Right lobe of liver (tissue), 4 donors: ENCODE measurements at regions not wholly inside any gene's neighbourhood (a gene's known extent, or its start where the extent isn't known, plus 50 kb on each side); places are given as distances from the start of the nearest gene placed in this dataset.

Experiments
- CTCF ChIP-seq, 4 donors: fragments of 200-600 bp in 3 of 4; fragments of 450-650 bp in 1 of 4; IDR thresholded peaks; one replicate each; pipeline versions ENCODE4 v1.5.1 to v1.8.0; 2016 to 2022; ENCODE audit warnings: antibody characterized with exemption in 4 of 4, mild to moderate bottlenecking in 2 of 4
- POLR2A ChIP-seq: fragments of 450-650 bp; IDR thresholded peaks from one replicate; pipeline ENCODE4 v1.6.1; 2017; ENCODE audit warnings: antibody characterized with exemption, mild to moderate bottlenecking
- donor health status: DM: no; HTN: no; CAD: no.
- donor health status: DM: no; HTN: no; CAD: no.
- donor health status: DM: no; HTN: yes; CAD: no.

- TF ChIP-seq POLR2A (no peak), CTCF (IDR thresholded peaks at IDR 0.05) (no peak)
Observed at GRCh38 chr3:76645724-76646123, 394.2 kb upstream of the ROBO2 start.
